OCI-M1 (cell line): ENCODE measurements at regions not wholly inside any gene's neighbourhood (a gene's known extent, or its start where the extent isn't known, plus 50 kb on each side); places are given as distances from the start of the nearest gene placed in this dataset.

Experiments used
- DNase-seq: peaks from one replicate; lab custom pipeline; 2025; lab: John Stamatoyannopoulos, UW

DNA sequence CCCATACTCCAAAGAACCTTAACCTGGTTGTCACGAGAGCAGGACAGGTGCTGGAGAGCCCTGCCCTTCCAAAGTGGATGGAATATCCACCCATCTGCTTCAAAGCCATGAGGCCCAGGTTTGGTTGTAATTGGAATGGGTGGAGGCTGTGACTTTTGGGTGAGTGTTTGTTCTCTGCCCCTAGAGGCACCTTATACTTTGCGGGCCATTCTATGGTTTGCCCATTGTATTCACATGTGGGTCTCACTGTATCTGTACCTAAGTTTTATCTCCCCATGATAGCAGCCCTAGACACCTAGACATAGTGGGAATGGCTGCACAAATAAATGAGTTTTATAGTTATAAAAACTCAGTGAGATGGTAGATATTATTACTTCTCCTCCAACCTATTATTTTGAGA lies 67.1 kb upstream of the NAA20 start:
- no peak for DNase-seq

DNA sequence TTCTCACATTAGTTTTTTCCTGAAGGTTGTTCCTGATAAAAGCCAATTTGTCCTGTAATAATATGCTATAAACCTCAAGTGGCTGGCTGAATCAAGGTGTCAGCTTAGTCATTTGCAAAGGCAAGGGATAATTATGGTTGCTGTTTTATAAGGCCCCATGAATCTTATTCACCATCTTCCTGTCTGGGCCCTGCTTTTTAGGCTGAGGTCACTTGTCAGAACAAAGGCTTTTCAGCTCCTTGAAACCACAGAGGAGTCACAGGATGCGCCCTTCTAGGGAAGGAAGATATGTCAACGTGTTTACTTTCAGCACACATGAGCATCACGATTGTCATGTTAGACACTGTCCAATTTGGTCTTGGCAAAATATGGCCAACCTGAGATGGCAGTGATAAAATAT lies 64.8 kb upstream of the NAA20 start:
- DNase-seq = no peak

DNA sequence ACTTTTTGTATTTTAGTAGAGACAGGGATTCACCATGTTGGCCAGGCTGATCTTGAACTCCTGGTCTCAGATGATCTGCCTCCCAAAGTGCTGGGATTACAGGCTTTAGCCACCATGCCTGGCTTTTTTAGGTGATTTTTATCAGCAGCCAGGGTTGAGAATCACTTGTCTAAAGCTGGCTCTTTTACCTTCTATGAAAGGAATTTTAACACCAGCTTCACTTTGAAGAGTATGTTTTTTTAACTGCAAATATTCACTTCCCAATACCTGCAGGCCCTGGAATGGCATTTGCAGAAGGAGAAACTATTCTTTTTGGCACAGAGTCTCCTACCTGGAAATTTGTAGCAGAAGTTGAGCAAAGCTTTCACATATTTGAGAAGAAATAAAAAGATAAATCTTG lies 63.6 kb upstream of the NAA20 start:
- DNase-seq = no peak

DNA sequence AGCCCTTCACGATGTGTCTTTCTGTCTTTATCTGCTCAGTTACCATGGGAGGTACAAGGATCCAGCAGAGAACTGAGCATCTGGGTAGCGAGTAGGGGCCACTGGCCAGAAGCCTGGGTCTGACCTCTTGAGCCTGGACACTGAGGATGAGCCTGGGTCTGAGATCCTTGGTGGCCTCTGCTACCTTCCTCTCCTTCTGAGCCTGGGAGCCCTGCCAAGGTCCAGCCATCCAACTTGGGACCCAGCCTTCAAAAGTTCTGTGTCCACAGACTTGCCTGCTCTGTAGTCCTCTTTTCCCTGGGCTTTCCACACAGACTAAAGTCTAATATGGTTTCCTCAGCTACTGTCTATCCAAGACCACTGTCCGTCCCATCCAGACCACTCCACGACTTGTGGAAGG lies 60.2 kb upstream of the NAA20 start:
- no peak for DNase-seq

DNA sequence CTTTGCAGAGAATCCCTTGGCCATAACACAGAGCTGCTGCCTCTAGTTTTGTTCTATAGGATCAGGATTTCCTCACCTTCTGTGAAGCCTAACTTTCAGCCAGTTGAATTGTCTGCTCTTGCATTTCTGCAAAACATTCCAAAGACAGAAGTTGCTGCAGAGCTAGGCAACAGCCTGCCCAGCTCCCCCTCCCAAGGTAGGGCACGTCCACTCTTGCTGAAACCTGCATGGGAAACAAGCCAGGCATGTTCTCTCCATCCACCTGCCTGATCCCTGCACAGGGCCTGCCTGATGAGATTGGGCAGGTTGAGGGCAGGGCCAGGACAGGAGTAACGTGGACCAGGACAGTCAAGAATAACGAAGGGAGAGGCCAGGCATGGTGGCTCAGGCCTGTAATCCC lies 58.9 kb upstream of the NAA20 start:
- DNase-seq = no peak

GRCh38 chr20:19958928-19959327 lies 58.2 kb upstream of the NAA20 start:
- DNase-seq = no peak

- DNase-seq = no peak
Observed at GRCh38 chr20:19960745-19961144, 56.4 kb upstream of the NAA20 start.

- no peak for DNase-seq
Observed at GRCh38 chr20:19961293-19961692, 55.9 kb upstream of the NAA20 start.

- no peak for DNase-seq
Observed at GRCh38 chr20:19962958-19963357, 54.2 kb upstream of the NAA20 start.

- DNase-seq = no peak
Observed at GRCh38 chr20:19964289-19965265, 52.6 kb upstream of the NAA20 start.

DNA sequence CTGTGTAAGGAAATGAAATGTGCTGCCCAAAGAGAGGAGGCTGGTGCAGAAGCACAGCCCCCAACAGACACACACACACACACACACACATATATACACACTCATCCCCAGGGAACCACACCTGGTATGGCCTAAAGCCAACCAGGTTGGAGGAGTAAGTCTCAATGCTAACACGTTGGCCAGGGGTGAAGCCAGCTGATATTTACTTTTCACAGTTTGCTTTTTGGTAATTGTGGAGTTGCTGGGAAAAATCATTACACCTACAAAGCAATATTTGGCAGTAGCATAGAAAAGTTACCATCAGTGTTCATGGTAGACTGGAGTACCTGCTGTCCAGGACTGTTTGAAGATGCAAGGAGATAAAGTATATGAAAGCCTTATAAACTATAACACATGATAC lies 50.3 kb upstream of the NAA20 start:
- no peak for DNase-seq
